ENCODE measurements at regions not wholly inside any gene's neighbourhood (a gene's known extent, or its start where the extent isn't known, plus 50 kb on each side); places are given as distances from the start of the nearest gene placed in this dataset.
A peak's percentile ranks its signal among the peaks of the same experiment; 100 is the strongest.
"Not testable (repeated sequence)": the region's sequence is repeated elsewhere in the genome, so short reads cannot be mapped to it uniquely, and the experiment has no call there.

GRCh38 chr2:142716463-142717242 is 160.8 kb upstream of the KYNU start:
- DNase-seq (ENCODE audit: low spot score) = peak; percentile 50

- no peak for DNase-seq (ENCODE audit: low spot score)
Observed at GRCh38 chr2:142714600-142714999, 162.9 kb upstream of the KYNU start.

- no peak for DNase-seq (ENCODE audit: low spot score)
Observed at GRCh38 chr2:142710336-142710735, 167.1 kb upstream of the KYNU start.

GRCh38 chr2:142707318-142707717 is 170.1 kb upstream of the KYNU start:
- no peak for DNase-seq (ENCODE audit: low spot score)

- DNase-seq (ENCODE audit: low spot score) = not testable (repeated sequence)
Observed at GRCh38 chr2:142702397-142702796, 175.1 kb upstream of the KYNU start.

- DNase-seq (ENCODE audit: low spot score) = not testable (repeated sequence)
Observed at GRCh38 chr2:142695350-142696257, 181.9 kb upstream of the KYNU start.

GRCh38 chr2:142694282-142694681 is 183.2 kb upstream of the KYNU start:
- DNase-seq (ENCODE audit: low spot score) = no peak

GRCh38 chr2:142693171-142693950 is 184.1 kb upstream of the KYNU start:
- DNase-seq (ENCODE audit: low spot score) = no peak

- no peak for DNase-seq (ENCODE audit: low spot score)
Observed at GRCh38 chr2:142688856-142689605, 188.4 kb upstream of the KYNU start.

- no peak for DNase-seq (ENCODE audit: low spot score)
Observed at GRCh38 chr2:142687509-142687908, 190.0 kb upstream of the KYNU start.

- no peak for DNase-seq (ENCODE audit: low spot score)
Observed at GRCh38 chr2:142687075-142687474, 190.4 kb upstream of the KYNU start.

GRCh38 chr2:142684667-142685066 is 192.8 kb upstream of the KYNU start:
- DNase-seq (ENCODE audit: low spot score) = no peak

GRCh38 chr2:142682528-142682927 is 194.9 kb upstream of the KYNU start:
- peak; percentile 23 for DNase-seq (ENCODE audit: low spot score)

GRCh38 chr2:142681952-142682351 is 195.5 kb upstream of the KYNU start:
- no peak for DNase-seq (ENCODE audit: low spot score)

GRCh38 chr2:142678164-142678563 is 199.3 kb upstream of the KYNU start:
- no peak for DNase-seq (ENCODE audit: low spot score)

GRCh38 chr2:142675398-142675797 is 202.1 kb upstream of the KYNU start:
- DNase-seq (ENCODE audit: low spot score) = no peak

- DNase-seq (ENCODE audit: low spot score) = no peak
Observed at GRCh38 chr2:142673836-142674235, 203.6 kb upstream of the KYNU start.

- DNase-seq (ENCODE audit: low spot score) = peak; percentile 11
Observed at GRCh38 chr2:142672698-142673097, 204.8 kb upstream of the KYNU start.

GRCh38 chr2:142670362-142670761 is 207.1 kb upstream of the KYNU start:
- no peak for DNase-seq (ENCODE audit: low spot score)

- DNase-seq (ENCODE audit: low spot score) = peak; percentile 38
Observed at GRCh38 chr2:142668420-142668819, 209.0 kb upstream of the KYNU start.

- no peak for DNase-seq (ENCODE audit: low spot score)
Observed at GRCh38 chr2:142665241-142665640, 212.2 kb upstream of the KYNU start.
